Vagina (tissue), 2 donors: ENCODE measurements at regions not wholly inside any gene's neighbourhood (a gene's known extent, or its start where the extent isn't known, plus 50 kb on each side); places are given as distances from the start of the nearest gene placed in this dataset.

Experiments
- CTCF ChIP-seq, 3 experiments: fragments of 450-650 bp in 2 of 3; fragments of 200-600 bp in 1 of 3; sonication (generic) in 1 of 3; IDR thresholded peaks; one replicate each; pipeline ENCODE4 v1.5.1; 2017 to 2019; ENCODE audit warnings: antibody characterized with exemption in 3 of 3, mild to moderate bottlenecking in 2 of 3, moderate library complexity in 2 of 3
- POLR2A ChIP-seq, 2 donors: fragments of 450-650 bp; IDR thresholded peaks; one replicate each; pipeline ENCODE4 v1.6.1; 2017; ENCODE audit warnings: antibody characterized with exemption in 2 of 2, mild to moderate bottlenecking in 2 of 2, moderate library complexity in 2 of 2

- no peak for TF ChIP-seq CTCF (IDR thresholded peaks at IDR 0.05)
- no peak for TF ChIP-seq POLR2A (IDR thresholded peaks at IDR 0.05)
These were observed 101.8 kb upstream of the ERG start for GRCh38 chr21:38600106-38600505.
